GM19351 (cell line): ENCODE measurements at regions not wholly inside any gene's neighbourhood (a gene's known extent, or its start where the extent isn't known, plus 50 kb on each side); places are given as distances from the start of the nearest gene placed in this dataset.

ENCODE experiments used
- ATAC-seq: cut with Tn5 transposase; IDR thresholded peaks from one replicate; pipeline ENCODE4 v1.9.1; 2021; ENCODE audit warnings: mild to moderate bottlenecking, moderate library complexity; ENCODE audit not compliant: unreplicated experiment

- ATAC-seq, result no peak
Measured at GRCh38 chr12:85352016-85352415, 72.0 kb downstream of the ALX1 start.

- no peak for ATAC-seq
Measured at GRCh38 chr12:85356596-85357385, 76.8 kb downstream of the ALX1 start.

- ATAC-seq, result no peak
Measured at GRCh38 chr12:85357609-85358008, 77.6 kb downstream of the ALX1 start.

GRCh38 chr12:85358715-85359114 lies 78.7 kb downstream of the ALX1 start:
- ATAC-seq, result no peak

- no peak for ATAC-seq
Measured at GRCh38 chr12:85363382-85364190, 83.6 kb downstream of the ALX1 start.

GRCh38 chr12:85367936-85368335 lies 87.9 kb downstream of the ALX1 start:
- no peak for ATAC-seq

GRCh38 chr12:85369365-85370154 lies 89.5 kb downstream of the ALX1 start:
- ATAC-seq, result no peak

- no peak for ATAC-seq
Measured at GRCh38 chr12:85373045-85373444, 93.0 kb downstream of the ALX1 start.

- no peak for ATAC-seq
Measured at GRCh38 chr12:85374981-85375380, 95.0 kb downstream of the ALX1 start.

GRCh38 chr12:85385406-85385805 lies 105.4 kb downstream of the ALX1 start:
- ATAC-seq, result no peak

GRCh38 chr12:85390266-85390665 lies 110.2 kb downstream of the ALX1 start:
- no peak for ATAC-seq

GRCh38 chr12:85392508-85392907 lies 112.5 kb downstream of the ALX1 start:
- no peak for ATAC-seq

GRCh38 chr12:85393606-85394005 lies 113.6 kb downstream of the ALX1 start:
- ATAC-seq, result no peak

GRCh38 chr12:85394065-85394464 lies 114.0 kb downstream of the ALX1 start:
- ATAC-seq, result no peak

- ATAC-seq, result no peak
Measured at GRCh38 chr12:85394809-85395208, 114.8 kb downstream of the ALX1 start.

- ATAC-seq, result no peak
Measured at GRCh38 chr12:85405262-85405661, 125.2 kb downstream of the ALX1 start.

GRCh38 chr12:85405781-85406522 lies 125.9 kb downstream of the ALX1 start:
- no peak for ATAC-seq

GRCh38 chr12:85413266-85413665 lies 133.2 kb downstream of the ALX1 start:
- no peak for ATAC-seq

GRCh38 chr12:85422762-85423161 lies 142.7 kb downstream of the ALX1 start:
- no peak for ATAC-seq

- peak; percentile 61 for ATAC-seq
Measured at GRCh38 chr12:85423947-85424346, 143.9 kb downstream of the ALX1 start.
